AG04450 (cell line): ENCODE measurements at regions not wholly inside any gene's neighbourhood (a gene's known extent, or its start where the extent isn't known, plus 50 kb on each side); places are given as distances from the start of the nearest gene placed in this dataset.

Experiments
- CTCF ChIA-PET: fragments of 300-600, 350-600 bp; formaldehyde crosslinking; extraction: SDS; loops from one replicate; lab custom pipeline; 2022; ENCODE audit warnings: antibody characterized with exemption, inconsistent platforms; lab: Charles Lee
- POLR2A ChIA-PET: fragments of 350-600 bp; formaldehyde crosslinking; extraction: SDS; loops from one replicate; lab custom pipeline; 2021; ENCODE audit warnings: antibody characterized with exemption, inconsistent platforms; lab: Yijun Ruan, JAX
- DNase-seq: peaks from one replicate; pipeline ENCODE4 v3.0.0-alpha.2; 2011; ENCODE audit warnings: low read depth, low spot score
- H3K27ac ChIP-seq: one replicate; pipeline ENCODE4 v1.5.1; 2012; ENCODE audit warnings: low read depth, low read length, control low read depth
- H3K27me3 ChIP-seq: one replicate; pipeline ENCODE4 v1.6.0; 2012; ENCODE audit warnings: low read length; ENCODE audit not compliant: control insufficient read depth, insufficient read depth
- H3K4me3 ChIP-seq: 2 replicates; pipeline ENCODE4 v1.5.1; 2011; ENCODE audit warnings: mild to moderate bottlenecking, low read depth, low read length, control low read depth
- H3K9me3 ChIP-seq: 2 replicates; pipeline ENCODE4 v1.5.1; 2012; ENCODE audit warnings: low read length; ENCODE audit not compliant: control insufficient read depth, insufficient read depth
- TF ChIP-seq, protein P1 (sequence below): IDR thresholded peaks from 2 replicates; pipeline ENCODE4 v1.5.1; 2011; ENCODE audit warnings: low read depth, low read length, control low read depth, inconsistent platforms

DNA sequence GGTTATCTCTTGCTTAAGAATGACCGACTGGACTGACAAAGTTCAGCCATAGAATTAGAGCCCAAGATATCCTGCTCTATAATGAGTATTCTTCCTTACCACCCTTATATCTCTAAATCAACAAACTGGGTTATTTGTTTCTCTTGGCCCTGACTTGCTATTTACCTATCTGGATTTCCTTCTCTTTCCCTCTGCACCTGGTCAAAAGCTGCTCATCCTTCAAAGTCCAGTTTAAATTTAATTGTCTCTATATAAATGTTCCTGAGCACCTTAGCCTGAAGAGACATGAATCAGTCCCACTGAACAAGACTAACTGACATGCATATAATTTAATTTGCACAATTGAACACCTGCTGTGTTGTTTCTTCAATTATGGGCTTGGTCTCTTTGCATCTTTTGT, 127.1 kb upstream of the KCNJ15 start:
- ChIA-PET CTCF (interaction anchor here (0.9 to 1.1 kb wide), 2 partner anchors 223 to 418 kb away, joined by 3 to 4 read pairs; no protein-coding TSS in a partner anchor), POLR2A (no interaction called here)
- Histone ChIP-seq H3K27me3 (peaks cover 19% of the 10 kb centered on the region), H3K27ac (no peak overlapping the region), H3K4me3 (no peak overlapping the region), H3K9me3 (no peaks in the 10 kb centered on the region)
- DNase-seq, result no peak
- TF ChIP-seq, protein P1, sequence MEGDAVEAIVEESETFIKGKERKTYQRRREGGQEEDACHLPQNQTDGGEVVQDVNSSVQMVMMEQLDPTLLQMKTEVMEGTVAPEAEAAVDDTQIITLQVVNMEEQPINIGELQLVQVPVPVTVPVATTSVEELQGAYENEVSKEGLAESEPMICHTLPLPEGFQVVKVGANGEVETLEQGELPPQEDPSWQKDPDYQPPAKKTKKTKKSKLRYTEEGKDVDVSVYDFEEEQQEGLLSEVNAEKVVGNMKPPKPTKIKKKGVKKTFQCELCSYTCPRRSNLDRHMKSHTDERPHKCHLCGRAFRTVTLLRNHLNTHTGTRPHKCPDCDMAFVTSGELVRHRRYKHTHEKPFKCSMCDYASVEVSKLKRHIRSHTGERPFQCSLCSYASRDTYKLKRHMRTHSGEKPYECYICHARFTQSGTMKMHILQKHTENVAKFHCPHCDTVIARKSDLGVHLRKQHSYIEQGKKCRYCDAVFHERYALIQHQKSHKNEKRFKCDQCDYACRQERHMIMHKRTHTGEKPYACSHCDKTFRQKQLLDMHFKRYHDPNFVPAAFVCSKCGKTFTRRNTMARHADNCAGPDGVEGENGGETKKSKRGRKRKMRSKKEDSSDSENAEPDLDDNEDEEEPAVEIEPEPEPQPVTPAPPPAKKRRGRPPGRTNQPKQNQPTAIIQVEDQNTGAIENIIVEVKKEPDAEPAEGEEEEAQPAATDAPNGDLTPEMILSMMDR, result no peak

DNA sequence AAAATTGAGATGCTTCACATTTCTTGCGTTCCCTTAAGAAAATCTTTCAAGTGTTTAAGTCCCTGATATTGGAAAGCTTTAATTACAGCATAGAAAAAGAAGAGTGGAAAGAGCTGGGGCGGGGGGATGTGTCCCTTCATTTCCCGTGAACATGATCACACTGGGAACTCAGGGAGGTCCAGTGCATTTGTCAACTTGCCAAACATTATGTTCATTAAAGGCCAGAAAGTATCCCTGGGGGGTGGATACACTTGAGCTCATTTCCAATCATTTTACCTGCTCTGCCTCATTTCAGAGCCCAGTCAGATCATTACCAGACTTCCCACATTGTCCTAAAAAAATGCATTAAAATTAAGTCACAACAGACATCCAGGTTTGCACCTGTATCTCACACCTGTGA, 123.6 kb upstream of the KCNJ15 start:
- ChIA-PET CTCF (interaction anchor here (1.9 kb wide), 2 partner anchors 219 to 422 kb away, joined by 5 to 6 read pairs; no protein-coding TSS in a partner anchor), POLR2A (no interaction called here)
- Histone ChIP-seq H3K9me3 (no peaks in the 10 kb centered on the region), H3K27me3 (peaks cover 13% of the 10 kb centered on the region), H3K4me3 (no peak overlapping the region), H3K27ac (no peak overlapping the region)
- no peak for DNase-seq
- TF ChIP-seq, protein P1, result no peak

DNA sequence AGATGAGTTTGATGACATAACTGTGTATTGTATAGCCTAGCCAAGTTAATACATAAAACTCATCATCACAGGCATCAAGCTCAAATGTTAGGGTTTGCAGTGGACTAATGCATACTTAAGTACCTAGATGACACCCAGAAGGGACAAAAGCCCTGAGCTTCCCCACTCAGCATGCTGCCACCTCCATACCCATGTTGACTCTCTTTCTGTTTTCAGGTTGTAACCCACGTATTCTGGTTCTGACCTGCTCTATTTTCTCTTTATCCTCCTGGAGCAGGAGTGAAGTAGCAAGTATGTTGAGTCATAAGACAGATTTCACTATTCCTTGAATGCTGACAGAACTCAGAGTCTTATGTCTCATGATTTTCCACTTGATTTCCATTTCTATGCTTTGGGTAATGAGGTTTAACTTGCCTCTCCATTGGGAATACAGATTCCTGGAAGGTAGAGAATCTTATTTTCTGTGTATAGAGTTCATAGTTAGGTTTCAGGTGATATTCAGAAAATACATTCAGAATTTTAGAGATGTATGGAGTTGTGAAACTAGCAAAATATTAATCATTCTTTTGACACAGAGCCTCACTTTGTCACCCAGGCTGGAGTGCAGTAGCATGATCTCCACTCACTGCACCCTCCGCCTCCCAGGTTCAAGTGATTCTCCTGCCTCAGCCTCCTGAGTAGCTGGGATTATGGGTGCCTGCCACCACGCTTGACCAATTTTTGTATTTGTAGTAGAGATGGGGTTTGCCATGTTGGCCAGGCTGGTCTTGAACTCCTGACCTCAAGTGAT, 122.5 kb upstream of the KCNJ15 start:
- Histone ChIP-seq H3K4me3 (no peak overlapping the region), H3K27ac (no peak overlapping the region), H3K27me3 (peaks cover 13% of the 10 kb centered on the region), H3K9me3 (no peaks in the 10 kb centered on the region)
- POLR2A ChIA-PET, result no interaction called here
- CTCF ChIA-PET, result interaction anchor here (1.4 to 1.9 kb wide), 2 partner anchors 7 to 218 kb away, joined by 6 to 7 read pairs; no protein-coding TSS in a partner anchor
- no peak for DNase-seq
- TF ChIP-seq, protein P1, result no peak

DNA sequence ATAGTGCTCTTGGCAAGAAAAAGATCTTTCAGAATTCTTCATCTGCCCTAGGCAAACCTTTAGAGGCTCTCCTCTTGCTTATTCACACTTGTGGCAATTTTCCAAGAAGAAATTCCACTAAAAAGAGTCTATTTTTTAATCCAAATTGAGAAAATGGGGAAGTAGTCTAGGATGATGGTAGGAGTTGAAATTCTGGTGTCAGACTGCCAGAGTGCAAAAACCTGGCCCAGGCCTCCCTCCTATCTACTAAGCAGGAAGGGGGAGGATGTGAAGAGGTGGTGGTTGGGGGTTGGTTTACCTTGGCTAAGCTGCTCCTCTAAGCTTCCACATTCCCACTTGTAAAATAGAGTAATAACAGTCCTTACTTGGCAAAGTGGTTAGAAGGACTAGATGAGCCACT, 120.6 kb upstream of the KCNJ15 start:
- Histone ChIP-seq H3K9me3 (no peaks in the 10 kb centered on the region), H3K27ac (no peak overlapping the region), H3K27me3 (peaks cover 3% of the 10 kb centered on the region), H3K4me3 (no peak overlapping the region)
- DNase-seq, result no peak
- TF ChIP-seq, protein P1, result no peak
- ChIA-PET POLR2A (no interaction called here), CTCF (interaction anchor here (1.1 to 2.1 kb wide), 3 partner anchors 9 to 220 kb away, joined by 7 to 11 read pairs (median 10); no protein-coding TSS in a partner anchor)
